ENCODE measurements at regions not wholly inside any gene's neighbourhood (a gene's known extent, or its start where the extent isn't known, plus 50 kb on each side); places are given as distances from the start of the nearest gene placed in this dataset.

GRCh38 chr4:108359130-108359985, 190.6 kb upstream of the LEF1 start:
- Histone ChIP-seq H3K79me2 (ENCODE audit: insufficient read depth, low read depth, low read length) (no peaks in the 10 kb centered on the region), H3K36me3 (ENCODE audit: insufficient read depth, low read length) (no peaks in the 10 kb centered on the region), H3K9me3 (ENCODE audit: low read length) (no peaks in the 10 kb centered on the region), H2AFZ (ENCODE audit: low read length) (no peak overlapping the region), H4K20me1 (ENCODE audit: insufficient read depth, low read length) (no peaks in the 10 kb centered on the region), H3K9me2 (ENCODE audit: insufficient read depth, low read length) (no peaks in the 10 kb centered on the region), H3K4me3 (ENCODE audit: low read depth, low read length, poor library complexity, severe bottlenecking) (peak overlapping the region; percentile 0), H3K27ac (ENCODE audit: low read depth, low read length, poor library complexity, severe bottlenecking) (peak overlapping the region; percentile 35), H3K4me1 (ENCODE audit: insufficient read depth, low read length, poor library complexity, severe bottlenecking) (peaks cover 19% of the 10 kb centered on the region), H3K4me2 (ENCODE audit: low read length) (peak overlapping the region; percentile 42)
- intact Hi-C loops (cut with micrococcal nuclease; ENCODE audit: unreplicated experiment): loop anchor here (5.0 kb wide), 1 partner anchor 327 kb away; no protein-coding TSS in a partner anchor
- ChIA-PET POLR2A (interaction anchor here (0.6 to 2.0 kb wide), 4 partner anchors 12 to 316 kb away, joined by 3 to 7 read pairs (median 3); no protein-coding TSS in a partner anchor), CTCF (ENCODE audit: unreplicated experiment) (no interaction called here)
- no TSS peak for BruUV-seq (replicated peaks)
- peak; percentile 73 for DNase-seq (ENCODE audit: low spot score)
- TF ChIP-seq CTCF (conservative IDR thresholded peaks at IDR 0.05; ENCODE audit: low read length) (0 out of 2 replicates have a peak, but pooled peaks have one; percentile 20), EZH2phosphoT487 (IDR thresholded peaks at IDR 0.05; ENCODE audit: borderline replicate concordance, low read depth, low read length) (no peak)

GRCh38 chr4:108355902-108356535, 187.3 kb upstream of the LEF1 start:
- H3K36me3 ChIP-seq (ENCODE audit: insufficient read depth, low read length): no peaks in the 10 kb centered on the region
- H3K4me2 ChIP-seq (ENCODE audit: low read length): no peak overlapping the region
- no peak overlapping the region for H2AFZ ChIP-seq (ENCODE audit: low read length)
- ChIA-PET CTCF (ENCODE audit: unreplicated experiment) (no interaction called here), POLR2A (interaction anchor here (0.5 to 2.3 kb wide), 10 partner anchors 8 to 322 kb away, joined by 3 to 9 read pairs (median 4); no protein-coding TSS in a partner anchor)
- H3K9me2 ChIP-seq (ENCODE audit: insufficient read depth, low read length): no peaks in the 10 kb centered on the region
- no peaks in the 10 kb centered on the region for H4K20me1 ChIP-seq (ENCODE audit: insufficient read depth, low read length)
- no peaks in the 10 kb centered on the region for H3K9me3 ChIP-seq (ENCODE audit: low read length)
- H3K27ac ChIP-seq (ENCODE audit: low read depth, low read length, poor library complexity, severe bottlenecking): no peak overlapping the region
- TF ChIP-seq CTCF (conservative IDR thresholded peaks at IDR 0.05; ENCODE audit: low read length): no peak
- no peak for TF ChIP-seq EZH2phosphoT487 (IDR thresholded peaks at IDR 0.05; ENCODE audit: borderline replicate concordance, low read depth, low read length)
- H3K4me1 ChIP-seq (ENCODE audit: insufficient read depth, low read length, poor library complexity, severe bottlenecking): peaks cover 19% of the 10 kb centered on the region
- no peak overlapping the region for H3K4me3 ChIP-seq (ENCODE audit: low read depth, low read length, poor library complexity, severe bottlenecking)
- no peaks in the 10 kb centered on the region for H3K79me2 ChIP-seq (ENCODE audit: insufficient read depth, low read depth, low read length)
- intact Hi-C loops (cut with micrococcal nuclease; ENCODE audit: unreplicated experiment): loop anchor here (5.0 kb wide), 1 partner anchor 324 kb away; no protein-coding TSS in a partner anchor
- DNase-seq (ENCODE audit: low spot score): no peak
- no TSS peak for BruUV-seq (replicated peaks)

All from OCI-LY7 (cell line).